GM18909 (cell line): ENCODE measurements at regions not wholly inside any gene's neighbourhood (a gene's known extent, or its start where the extent isn't known, plus 50 kb on each side); places are given as distances from the start of the nearest gene placed in this dataset.
"Not testable (repeated sequence)": the region's sequence is repeated elsewhere in the genome, so short reads cannot be mapped to it uniquely, and the experiment has no call there.

ENCODE experiments used
- ATAC-seq: cut with Tn5 transposase; IDR thresholded peaks from one replicate; pipeline ENCODE4 v1.9.1; 2021; ENCODE audit warnings: mild to moderate bottlenecking; ENCODE audit not compliant: unreplicated experiment, poor library complexity

DNA sequence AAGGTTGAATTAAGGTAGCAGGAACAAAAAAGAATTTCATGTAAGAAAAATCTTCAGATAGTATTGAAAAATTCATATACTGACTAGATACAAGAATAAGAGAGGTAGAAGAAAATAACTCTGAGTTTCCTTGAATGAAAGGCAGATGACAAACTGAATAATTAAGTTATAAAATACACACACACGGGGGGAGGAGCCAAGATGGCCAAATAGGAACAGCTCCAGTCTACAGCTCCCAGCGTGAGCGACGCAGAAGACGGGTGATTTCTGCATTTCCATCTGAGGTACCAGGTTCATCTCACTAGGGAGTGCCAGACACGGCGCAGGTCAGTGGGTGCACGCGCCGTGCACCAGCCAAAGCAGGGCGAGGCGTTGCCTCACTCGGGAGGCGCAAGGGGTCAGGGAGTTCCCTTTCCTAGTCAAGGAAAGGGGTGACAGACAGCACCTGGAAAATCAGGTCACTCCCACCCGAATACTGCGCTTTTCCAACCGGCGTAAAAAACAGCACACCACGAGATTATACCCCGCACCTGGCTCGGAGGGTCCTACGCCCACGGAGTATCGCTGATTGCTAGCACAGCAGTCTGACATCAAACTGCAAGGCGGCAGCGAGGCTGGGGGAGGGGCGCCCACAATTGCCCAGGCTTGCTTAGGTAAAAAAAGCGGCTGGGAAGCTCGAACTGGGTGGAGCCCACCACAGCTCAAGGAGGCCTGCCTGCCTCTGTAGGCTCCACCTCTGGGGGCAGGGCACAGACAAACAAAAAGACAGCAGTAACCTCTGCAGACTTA, 759.2 kb downstream of the ZWINT start:
- ATAC-seq: not testable (repeated sequence)

DNA sequence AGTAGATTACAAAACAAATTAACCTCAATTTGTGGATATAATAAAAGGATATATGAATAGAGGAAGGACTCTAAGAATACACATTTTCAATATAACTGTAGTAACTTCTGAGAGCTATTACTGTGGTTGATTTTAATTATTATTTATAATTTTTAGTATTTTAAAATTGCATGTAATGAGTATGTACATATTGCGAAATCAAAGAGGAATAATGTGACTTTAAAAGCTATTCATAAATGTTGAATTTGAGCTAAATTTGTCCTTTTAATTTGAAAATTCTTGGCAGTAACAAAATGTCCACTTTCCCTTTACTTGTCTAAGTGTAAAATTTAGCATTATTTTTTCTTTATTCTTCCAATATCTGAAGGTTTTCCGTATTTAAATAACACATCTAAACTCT, 750.6 kb upstream of the PCDH15 start:
- ATAC-seq: no peak

DNA sequence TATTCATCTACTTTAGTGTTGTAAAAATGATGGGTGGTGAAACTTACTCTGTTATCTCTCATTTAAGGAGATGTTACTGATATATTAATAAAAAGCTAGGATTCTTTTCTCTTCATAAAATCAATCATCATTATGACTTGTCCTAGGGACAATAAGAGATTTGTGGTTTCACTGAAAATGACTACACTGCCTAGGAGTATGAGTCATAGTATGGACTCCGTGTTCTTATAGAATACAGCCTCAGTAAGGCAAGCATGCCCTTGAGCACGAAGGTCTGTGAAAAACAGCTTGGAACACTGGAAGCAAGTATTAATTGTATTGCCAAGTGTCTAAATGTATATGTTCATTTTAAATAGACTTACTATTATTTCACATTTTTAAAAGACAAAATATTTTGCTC, 749.2 kb upstream of the PCDH15 start:
- no peak for ATAC-seq

DNA sequence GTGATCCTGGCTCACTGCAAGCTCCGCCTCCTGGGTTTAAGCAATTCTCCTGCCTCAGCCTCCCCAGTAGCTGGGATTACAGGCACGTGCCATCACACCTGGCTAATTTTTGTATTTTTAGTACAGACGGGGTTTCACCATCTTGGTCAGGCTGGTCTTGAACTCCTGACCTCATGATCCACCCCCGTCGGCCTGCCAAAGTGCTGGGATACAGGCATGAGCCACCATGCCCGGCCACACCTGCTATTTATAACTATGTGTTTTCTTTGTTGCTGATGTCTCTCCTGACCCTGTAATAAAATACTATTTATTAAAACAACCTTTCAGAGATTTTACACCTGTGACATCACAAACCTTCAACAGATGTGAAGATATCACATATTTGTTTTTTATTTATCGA, 736.5 kb upstream of the PCDH15 start:
- not testable (repeated sequence) for ATAC-seq

DNA sequence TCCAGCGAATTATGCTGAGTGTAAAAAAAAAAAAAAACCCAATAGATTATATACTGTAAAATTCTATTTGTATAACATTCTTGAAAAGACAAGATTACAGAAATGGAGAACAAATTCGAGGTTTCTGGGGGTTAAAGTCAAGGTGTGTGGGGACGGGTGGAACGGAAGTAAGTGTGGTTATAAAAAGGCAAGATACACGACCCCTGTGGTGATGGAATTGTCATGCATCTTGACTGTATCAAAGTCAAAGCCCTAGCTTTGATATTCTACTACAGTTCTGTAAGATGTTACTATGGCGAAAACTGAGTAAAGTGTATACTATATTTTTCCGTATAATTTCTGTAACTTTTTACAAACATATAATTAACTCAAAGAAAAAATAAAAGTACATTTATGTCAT, 718.2 kb upstream of the PCDH15 start:
- ATAC-seq: no peak

DNA sequence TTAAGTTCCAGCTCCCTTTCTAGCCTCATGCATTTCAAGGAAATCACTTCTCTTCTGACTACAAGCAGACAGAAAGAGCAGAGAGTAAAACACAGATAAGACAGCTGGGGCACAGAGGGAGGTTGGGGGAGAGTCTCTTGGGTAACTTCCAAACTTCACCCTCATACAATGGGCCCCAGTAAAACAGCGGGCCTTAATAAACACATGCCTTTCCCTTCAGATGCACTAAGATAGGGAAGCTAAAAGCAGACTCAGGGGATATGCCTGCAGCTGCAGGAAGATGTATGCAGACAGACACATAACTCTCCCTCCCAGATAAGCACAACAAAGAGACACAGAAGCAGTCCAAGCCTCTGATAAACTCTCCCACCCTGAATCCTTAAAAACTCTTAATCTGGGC, 717.4 kb upstream of the PCDH15 start:
- ATAC-seq: not testable (repeated sequence)

DNA sequence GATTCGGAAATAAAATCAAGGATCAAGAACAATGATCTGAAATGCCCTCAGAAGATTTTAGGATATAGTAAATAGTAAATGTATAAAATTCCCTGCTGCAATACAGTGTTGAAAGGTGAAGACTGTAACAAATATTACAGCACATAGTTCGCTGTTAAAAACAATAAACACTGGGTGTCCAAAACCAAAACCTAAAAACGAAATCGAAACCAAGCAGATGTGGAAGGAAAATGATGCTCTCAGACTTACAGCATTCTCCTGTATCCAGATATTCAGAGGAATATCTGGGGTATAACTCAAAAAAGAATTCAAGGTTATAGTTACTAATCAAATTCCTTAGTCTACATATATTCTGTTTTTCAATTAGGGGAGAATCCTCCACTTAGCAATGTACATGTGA, 708.1 kb upstream of the PCDH15 start:
- ATAC-seq: no peak

DNA sequence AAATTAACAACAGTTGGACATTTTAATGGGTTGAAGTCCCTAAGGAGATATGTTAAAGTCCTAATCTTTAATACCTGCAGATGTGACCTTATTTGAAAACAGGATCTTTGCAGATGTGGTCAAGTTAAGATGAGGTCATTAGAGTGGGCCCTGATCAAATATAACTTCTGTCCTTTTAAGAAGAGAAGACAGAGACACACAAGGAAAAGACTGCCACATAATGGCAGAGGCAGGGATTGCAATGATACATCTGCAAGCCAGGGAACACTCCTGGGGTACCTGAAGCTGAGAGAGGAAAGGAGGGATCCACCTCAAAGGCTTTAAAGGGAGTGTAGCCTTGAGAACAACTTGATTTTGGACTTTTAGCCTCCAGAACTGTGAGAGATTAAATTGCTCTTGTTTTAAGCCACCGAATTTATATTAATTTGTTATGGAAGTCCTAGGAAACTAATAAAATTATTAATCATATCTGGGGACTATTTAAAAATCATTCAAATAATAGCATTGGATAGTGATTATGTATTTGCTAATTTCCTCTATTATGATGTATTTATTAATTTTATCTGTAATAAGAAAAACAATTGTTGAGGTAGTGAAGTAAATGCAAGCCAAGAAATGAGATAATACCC, 700.0 kb upstream of the PCDH15 start:
- peak; percentile 73 for ATAC-seq

DNA sequence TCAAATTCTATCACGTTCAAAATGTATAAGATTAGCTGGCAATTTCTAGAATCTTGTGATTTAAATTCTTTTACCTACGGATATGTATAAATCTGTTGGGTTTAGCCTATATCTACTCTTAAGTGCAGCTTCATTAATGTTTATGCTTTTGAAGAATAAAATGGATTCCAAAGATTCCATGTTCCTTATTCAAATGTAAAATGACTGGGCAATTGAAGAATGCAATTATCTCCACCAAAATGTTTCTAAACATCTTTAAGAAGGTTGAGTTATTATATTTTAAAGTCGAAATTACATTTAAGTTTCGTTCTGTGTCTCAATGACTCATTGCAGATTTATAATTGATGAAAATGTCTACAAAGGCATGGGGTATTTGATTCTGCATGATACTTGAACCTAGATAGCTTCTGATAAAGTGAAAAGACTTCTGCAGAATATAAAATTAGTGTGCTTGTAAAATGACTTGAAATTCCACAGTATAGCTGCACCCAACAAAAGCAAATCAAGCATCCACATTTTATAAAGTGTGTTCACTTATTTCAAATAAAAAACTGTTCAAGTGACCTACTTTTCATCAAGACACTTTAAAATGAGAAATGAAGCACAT, 697.0 kb upstream of the PCDH15 start:
- ATAC-seq: no peak

DNA sequence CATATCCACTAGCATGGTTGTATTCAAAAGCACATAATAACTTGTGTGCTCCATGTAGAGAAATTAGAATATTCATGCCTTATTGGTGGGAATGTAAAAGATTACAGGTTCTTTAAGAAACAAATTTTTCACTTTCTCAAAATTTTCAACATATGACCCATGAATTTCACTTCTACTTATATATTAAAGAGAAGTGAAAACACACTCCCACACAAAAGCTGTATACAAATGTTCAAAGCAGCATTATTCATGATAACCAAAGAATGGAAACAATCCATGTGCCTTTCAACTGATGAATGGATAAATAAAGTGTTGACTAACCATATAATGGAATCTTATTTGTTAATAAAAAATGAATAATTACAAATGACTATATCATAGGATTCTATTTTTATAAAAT, 694.5 kb upstream of the PCDH15 start:
- ATAC-seq: no peak

DNA sequence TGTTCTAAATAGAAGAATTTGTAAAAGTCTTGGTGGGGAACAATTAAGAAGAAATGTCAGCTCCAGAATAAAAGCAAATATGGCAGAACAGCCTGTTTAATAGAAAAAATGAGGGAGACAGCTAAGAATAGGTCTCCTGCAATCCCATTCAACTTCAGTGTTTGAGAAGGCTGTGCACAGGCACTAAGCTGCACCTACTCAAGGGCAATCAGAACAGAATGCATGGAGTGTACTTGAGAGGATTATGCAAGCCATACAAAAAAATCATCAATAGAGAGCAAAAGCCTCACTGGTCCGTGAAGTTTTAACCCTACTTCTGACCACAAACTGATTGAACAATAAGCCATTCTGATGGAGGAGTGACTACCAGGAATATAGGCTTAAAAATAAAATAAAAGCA, 690.7 kb upstream of the PCDH15 start:
- ATAC-seq: no peak

DNA sequence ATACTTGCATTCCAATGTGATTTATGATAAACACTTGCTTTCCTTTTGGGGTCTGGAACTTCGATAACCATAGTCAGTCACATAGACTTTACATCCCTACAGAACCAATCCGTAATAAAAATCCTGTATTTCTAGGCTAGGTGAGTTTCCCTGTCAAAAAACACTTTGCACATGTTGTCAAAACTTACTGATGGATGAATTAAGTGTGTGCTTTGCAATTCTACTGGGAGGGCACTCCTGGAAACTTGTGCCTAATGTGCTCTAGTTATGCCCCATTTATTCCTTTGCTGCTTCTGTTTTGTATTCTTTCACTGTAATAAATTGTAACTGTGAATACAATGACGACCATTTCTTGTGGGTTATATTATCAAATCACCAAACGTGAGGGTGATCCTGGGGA, 684.8 kb upstream of the PCDH15 start:
- no peak for ATAC-seq

DNA sequence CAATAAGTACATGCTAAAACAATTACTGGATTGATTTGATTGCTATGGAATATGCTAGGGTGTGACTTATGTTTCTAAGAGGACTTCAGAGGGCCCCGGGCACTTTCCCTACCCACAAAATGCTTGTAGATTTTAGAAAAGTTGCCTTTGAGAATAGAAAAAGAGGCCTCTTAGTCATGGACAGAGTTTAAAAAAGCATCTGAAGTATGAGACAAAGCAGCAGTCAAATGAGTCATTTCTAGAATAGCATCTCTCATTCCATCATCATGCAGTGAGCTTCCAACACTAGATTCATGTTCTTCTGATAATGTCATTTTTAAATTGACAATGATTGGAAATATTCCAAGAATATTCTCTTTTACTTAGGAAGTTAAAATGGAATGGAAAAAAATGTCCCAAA, 675.1 kb upstream of the PCDH15 start:
- no peak for ATAC-seq

DNA sequence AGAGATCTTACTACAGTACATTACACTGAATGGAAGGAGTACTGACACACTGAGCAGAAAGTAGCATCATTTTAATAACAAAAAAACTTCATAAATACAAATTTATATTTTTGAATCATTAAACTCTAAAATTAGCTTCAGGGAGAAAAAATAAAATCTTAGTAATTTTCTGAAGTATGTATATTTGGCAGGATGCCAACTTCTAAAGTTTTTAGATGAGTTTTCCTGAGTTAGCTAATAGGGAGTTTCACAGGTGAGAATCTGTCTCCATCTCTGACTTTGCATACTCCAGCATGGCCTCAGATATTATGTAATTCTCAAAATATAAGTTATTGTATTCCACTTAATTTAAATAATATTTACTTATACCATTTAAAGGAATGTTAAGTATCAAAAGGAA, 673.2 kb upstream of the PCDH15 start:
- ATAC-seq: no peak

DNA sequence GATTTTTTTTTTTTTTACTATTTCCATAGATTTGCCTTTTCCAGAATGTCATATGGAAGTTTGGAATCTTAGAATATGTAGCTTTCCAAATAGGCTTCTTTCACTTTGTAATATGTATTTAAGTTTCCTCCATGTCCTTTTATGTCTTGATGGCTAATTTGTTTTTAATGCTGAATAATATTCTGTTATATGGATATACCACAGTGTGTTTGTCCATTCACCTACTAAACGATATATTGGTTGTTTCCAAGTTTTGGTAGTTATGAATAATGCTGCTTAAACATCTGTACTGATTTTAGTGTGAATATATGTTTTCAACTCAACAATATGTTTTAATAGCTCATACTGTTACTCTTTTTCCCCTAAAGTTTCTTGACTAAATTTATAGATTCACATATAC, 669.8 kb upstream of the PCDH15 start:
- ATAC-seq: no peak

DNA sequence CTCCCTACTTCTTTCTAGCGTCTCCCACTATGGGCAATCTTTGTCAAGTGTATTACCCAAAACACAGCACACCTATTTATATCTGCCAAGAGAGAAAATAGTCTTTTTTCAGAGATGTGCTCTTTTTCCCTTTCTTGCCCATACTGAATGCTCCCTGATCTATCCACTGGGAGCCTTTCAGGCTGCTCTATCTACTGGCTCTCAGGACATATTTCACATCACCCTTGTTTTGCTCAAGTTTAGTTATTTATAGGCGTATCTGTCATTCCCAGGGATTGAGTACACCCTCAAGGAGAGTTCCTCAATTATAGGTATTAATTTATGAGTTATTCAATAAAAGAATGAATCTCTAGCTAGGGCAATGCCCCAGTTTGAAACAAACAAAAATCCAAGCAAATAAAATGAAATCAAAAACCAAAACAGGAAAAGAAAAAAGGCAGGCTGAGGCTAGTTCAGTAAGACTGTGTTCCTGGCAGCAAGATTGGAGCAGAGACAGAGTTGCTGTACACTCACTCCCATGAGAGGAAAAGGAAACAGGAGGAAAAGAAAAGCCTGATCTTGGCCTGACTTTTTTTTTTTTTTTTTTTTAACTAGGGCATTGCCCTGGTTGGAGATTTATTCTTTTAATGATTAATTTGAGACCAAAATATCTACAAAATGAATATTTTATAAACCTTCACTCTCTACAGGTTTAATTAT, 665.9 kb upstream of the PCDH15 start:
- ATAC-seq: no peak

DNA sequence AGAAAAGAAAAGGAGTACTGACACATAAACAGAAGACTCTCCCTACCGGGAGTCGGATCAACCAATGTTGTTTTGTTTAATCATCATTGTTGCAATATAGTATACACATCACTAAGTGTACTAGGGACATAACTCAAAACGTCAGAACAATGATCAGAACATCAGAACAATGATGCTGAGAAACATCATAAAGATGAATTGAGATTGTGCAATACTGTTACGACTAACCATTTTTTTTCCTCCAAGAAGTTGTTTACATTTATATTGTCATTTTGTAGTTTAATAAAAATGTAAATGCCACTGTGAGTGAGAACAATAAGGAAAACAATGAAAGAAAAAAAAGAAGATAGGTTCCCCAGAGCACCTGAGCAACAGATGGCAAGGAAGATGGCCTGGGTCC, 663.1 kb upstream of the PCDH15 start:
- no peak for ATAC-seq

DNA sequence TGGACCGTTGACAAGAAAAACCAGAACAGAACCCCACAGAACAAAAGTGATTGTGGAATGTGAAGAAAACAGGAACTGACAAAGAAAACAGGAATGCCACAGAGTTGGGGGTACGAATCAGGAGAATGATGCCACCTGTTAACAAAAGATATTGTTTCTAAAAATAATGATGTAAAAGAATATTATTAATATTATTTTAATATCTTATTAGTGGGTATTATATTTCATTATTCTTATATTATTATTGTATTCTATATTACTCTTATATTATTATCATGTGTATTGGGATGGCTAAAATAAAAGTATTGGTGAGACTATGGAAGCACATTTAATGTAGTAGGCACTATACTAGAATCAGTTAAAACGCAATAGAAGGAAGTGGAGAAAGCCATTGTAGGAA, 659.0 kb upstream of the PCDH15 start:
- ATAC-seq: no peak

DNA sequence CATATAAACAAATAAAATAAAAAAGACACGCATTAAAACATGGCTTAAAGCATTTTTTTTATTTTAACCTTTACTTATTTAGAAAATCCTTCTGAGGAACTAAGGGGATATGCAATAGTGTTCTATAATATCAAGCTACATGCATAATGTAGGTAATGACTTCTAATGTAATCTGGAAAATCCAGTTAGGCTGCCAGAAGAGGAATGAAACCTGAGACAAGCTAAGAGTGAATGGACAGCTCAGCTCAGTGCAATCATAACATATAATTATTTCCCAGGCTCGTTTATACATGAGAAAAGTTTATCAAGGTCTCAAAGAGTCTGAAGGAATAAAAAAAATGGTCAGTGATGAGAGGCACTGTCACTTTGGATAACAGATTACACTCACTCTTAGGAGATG, 649.0 kb upstream of the PCDH15 start:
- no peak for ATAC-seq

DNA sequence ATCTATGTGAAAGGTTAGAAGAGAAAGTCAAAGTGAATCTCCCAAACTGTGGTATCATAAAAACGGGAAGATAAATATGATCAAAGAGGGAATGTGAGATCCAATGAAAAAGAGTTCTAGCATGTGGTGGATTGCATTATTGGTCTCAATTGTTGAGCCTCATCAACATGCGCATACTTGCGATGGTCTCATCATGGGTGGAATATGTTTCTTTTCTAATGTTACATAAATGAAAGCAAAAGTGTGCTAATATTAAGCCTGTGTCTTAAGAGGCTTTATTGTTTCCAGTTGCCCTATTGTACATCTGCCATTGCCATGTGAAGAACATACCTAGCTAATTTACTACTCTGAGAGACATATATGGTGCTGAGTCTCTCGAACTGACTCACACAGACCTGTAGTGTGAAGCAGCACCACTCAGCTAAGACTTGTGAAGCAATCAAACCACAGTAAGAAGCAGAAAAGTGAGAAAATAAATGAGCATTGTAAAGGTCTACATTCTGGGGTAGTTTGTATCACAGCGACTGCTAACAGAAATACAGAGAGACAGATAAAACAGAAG, 645.5 kb upstream of the PCDH15 start:
- ATAC-seq: no peak

DNA sequence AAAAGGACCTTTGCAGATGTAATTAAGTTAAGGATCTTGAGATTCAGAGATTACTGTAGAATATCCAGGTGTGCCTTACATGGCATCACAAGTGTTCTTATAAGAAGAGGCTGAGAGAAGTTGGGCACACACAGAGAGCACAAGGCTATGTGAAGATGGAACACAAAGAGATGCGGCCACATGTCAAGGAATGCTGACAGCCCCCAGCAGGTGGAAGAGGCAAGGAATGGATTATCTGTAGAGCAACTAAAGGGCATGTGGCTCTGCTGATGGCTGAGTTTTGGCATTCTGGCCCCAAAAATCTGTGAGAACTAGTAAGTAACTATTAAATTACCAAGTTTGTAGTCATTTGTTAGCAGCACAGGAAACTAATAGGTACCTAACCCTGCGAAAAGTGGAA, 640.7 kb upstream of the PCDH15 start:
- no peak for ATAC-seq
